IMR-90 (cell line): ENCODE measurements at regions not wholly inside any gene's neighbourhood (a gene's known extent, or its start where the extent isn't known, plus 50 kb on each side); places are given as distances from the start of the nearest gene placed in this dataset.
A peak's percentile ranks its signal among the peaks of the same experiment; 100 is the strongest.

Experiments used
- ATAC-seq: fragments of 200-7000 bp; cut with Tn5 transposase; 2 replicates; pipeline ENCODE4 v1.9.1; 2020; ENCODE audit warnings: low read depth, mild to moderate bottlenecking, moderate library complexity
- BruUV-seq: library from RNA; stranded (reverse); fragments of 400-500 nt; replicated peaks from 2 replicates; lab custom pipeline; 2021; lab: Mats Ljungman, UMichigan
- CTCF ChIA-PET: fragments of 300-600 bp; formaldehyde crosslinking; extraction: SDS; loops from one replicate; lab custom pipeline; 2021; ENCODE audit warnings: antibody characterized with exemption; lab: Yijun Ruan, JAX
- POLR2A ChIA-PET: fragments of 300-600 bp; sonication (Branson Sonifier 250); formaldehyde crosslinking; loops from one replicate; lab custom pipeline; 2022; ENCODE audit warnings: antibody characterized with exemption; ENCODE audit not compliant: unreplicated experiment; lab: Charles Lee
- DNase-seq: peaks from one replicate; pipeline ENCODE4 v3.0.0; 2013
- H2AFZ ChIP-seq: replicated peaks from 2 replicates; pipeline ENCODE3; 2013; ENCODE audit warnings: low read length, mild to moderate bottlenecking; ENCODE audit not compliant: poor library complexity
- H2AK5ac ChIP-seq: 2 replicates; pipeline ENCODE4 v1.6.1; 2013; ENCODE audit warnings: low read depth, low read length, inconsistent platforms
- H2AK9ac ChIP-seq: replicated peaks from 2 replicates; pipeline ENCODE3; 2013; ENCODE audit warnings: mild to moderate bottlenecking, low read depth, low read length, moderate library complexity; ENCODE audit not compliant: poor library complexity
- H2BK120ac ChIP-seq: 2 replicates; pipeline ENCODE4 v1.6.1; 2013; ENCODE audit warnings: low read depth, low read length, inconsistent platforms
- H2BK15ac ChIP-seq: 3 replicates; pipeline ENCODE4 v1.6.1; 2013; ENCODE audit warnings: low read depth, low read length, inconsistent platforms
- H2BK20ac ChIP-seq: 2 replicates; pipeline ENCODE4 v1.6.1; 2013; ENCODE audit warnings: low read depth, mild to moderate bottlenecking, inconsistent platforms, low read length, moderate library complexity
- H2BK5ac ChIP-seq: 2 replicates; pipeline ENCODE4 v1.6.1; 2013; ENCODE audit warnings: mild to moderate bottlenecking, low read depth, low read length, inconsistent platforms; ENCODE audit not compliant: poor library complexity, severe bottlenecking
- H3K14ac ChIP-seq: replicated peaks from 2 replicates; pipeline ENCODE4 v1.6.1; 2013; ENCODE audit warnings: low read depth, low read length, inconsistent platforms
- H3K18ac ChIP-seq: 2 replicates; pipeline ENCODE4 v1.6.1; 2013; ENCODE audit warnings: low read depth, low read length, control low read depth
- H3K23ac ChIP-seq: 2 replicates; pipeline ENCODE4 v1.6.1; 2013; ENCODE audit warnings: low read depth, low read length, inconsistent platforms
- H3K27ac ChIP-seq: 2 replicates; pipeline ENCODE4 v1.5.1; 2013; ENCODE audit warnings: mild to moderate bottlenecking, control low read depth, low read length; ENCODE audit not compliant: insufficient read depth
- H3K27me3 ChIP-seq: 2 replicates; pipeline ENCODE4 v1.6.1; 2013; ENCODE audit warnings: low read length; ENCODE audit not compliant: control insufficient read depth, insufficient read depth
- H3K36me3 ChIP-seq: 2 replicates; pipeline ENCODE4 v1.6.1; 2013; ENCODE audit warnings: low read length, mixed read lengths; ENCODE audit not compliant: control insufficient read depth, insufficient read depth
- H3K4ac ChIP-seq: 2 replicates; pipeline ENCODE4 v1.6.1; 2013; ENCODE audit warnings: low read depth, low read length, inconsistent platforms
- H3K4me1 ChIP-seq: 2 replicates; pipeline ENCODE4 v1.6.1; 2013; ENCODE audit warnings: low read length, mixed read lengths; ENCODE audit not compliant: control insufficient read depth, insufficient read depth
- H3K4me2 ChIP-seq: 2 replicates; pipeline ENCODE4 v1.6.1; 2013; ENCODE audit warnings: low read depth, mild to moderate bottlenecking, control low read depth, low read length, moderate library complexity
- H3K4me3 ChIP-seq: 2 replicates; pipeline ENCODE4 v1.5.1; 2013; ENCODE audit warnings: low read depth, mild to moderate bottlenecking, control low read depth, low read length, moderate library complexity; ENCODE audit not compliant: insufficient read depth
- H3K56ac ChIP-seq: 2 replicates; pipeline ENCODE4 v1.6.1; 2013; ENCODE audit warnings: low read length, inconsistent platforms; ENCODE audit not compliant: insufficient read depth; ENCODE audit errors: extremely low read depth
- H3K79me1 ChIP-seq, 2 experiments: 2 replicates each; pipeline ENCODE4 v1.6.1; 2013; ENCODE audit warnings: low read length in 2 of 2, inconsistent platforms in 1 of 2, low read depth in 1 of 2
- H3K9ac ChIP-seq: 2 replicates; pipeline ENCODE4 v1.6.1; 2013; ENCODE audit warnings: low read depth, low read length, control low read depth
- H3K9me1 ChIP-seq: 2 replicates; pipeline ENCODE4 v1.6.1; 2013; ENCODE audit warnings: low read length, inconsistent platforms; ENCODE audit not compliant: insufficient read depth
- H3K9me3 ChIP-seq: 2 replicates; pipeline ENCODE4 v1.6.1; 2013; ENCODE audit warnings: low read length; ENCODE audit not compliant: control insufficient read depth, insufficient read depth
- H4K20me1 ChIP-seq: 2 replicates; pipeline ENCODE4 v1.6.1; 2013; ENCODE audit warnings: low read length, inconsistent platforms; ENCODE audit not compliant: insufficient read depth
- H4K5ac ChIP-seq: 2 replicates; pipeline ENCODE4 v1.6.1; 2013; ENCODE audit warnings: mild to moderate bottlenecking, low read depth, low read length, control low read depth
- H4K8ac ChIP-seq, 2 experiments: 2 replicates each; pipeline ENCODE4 v1.6.1; 2013; ENCODE audit warnings: low read depth in 2 of 2, low read length in 2 of 2, control low read depth in 1 of 2, inconsistent platforms in 1 of 2
- H4K91ac ChIP-seq: 2 replicates; pipeline ENCODE4 v1.6.1; 2013; ENCODE audit warnings: low read depth, low read length, inconsistent platforms; ENCODE audit not compliant: insufficient read depth
- BHLHE40 ChIP-seq: fragments of 150-350 bp; IDR thresholded peaks from 2 replicates; pipeline ENCODE4 v1.6.1; 2016; ENCODE audit warnings: mild to moderate bottlenecking, low read depth, low read length
- CEBPB ChIP-seq: IDR thresholded peaks from 2 replicates; pipeline ENCODE4 v1.6.1; 2012; ENCODE audit warnings: low read depth, low read length, improper control_type of control experiment
- CHD1 ChIP-seq: IDR thresholded peaks from 2 replicates; pipeline ENCODE4 v1.6.1; 2012; ENCODE audit warnings: low read depth, low read length, improper control_type of control experiment
- FOS ChIP-seq: fragments of 150-350 bp; IDR thresholded peaks from 2 replicates; pipeline ENCODE4 v1.6.1; 2016; ENCODE audit warnings: low read depth, low read length
- MAFK ChIP-seq: IDR thresholded peaks from 2 replicates; pipeline ENCODE4 v1.6.1; 2012; ENCODE audit warnings: low read depth, low read length, improper control_type of control experiment
- MAZ ChIP-seq: IDR thresholded peaks from 2 replicates; pipeline ENCODE4 v1.6.1; 2012; ENCODE audit warnings: low read depth, mild to moderate bottlenecking, low read length, improper control_type of control experiment, moderate library complexity, borderline replicate concordance
- MXI1 ChIP-seq: IDR thresholded peaks from 2 replicates; pipeline ENCODE4 v1.6.1; 2012; ENCODE audit warnings: low read depth, mild to moderate bottlenecking, low read length, moderate library complexity, borderline replicate concordance
- NFE2L2 ChIP-seq: fragments of 150-350 bp; IDR thresholded peaks from 2 replicates; pipeline ENCODE4 v1.6.1; 2016; ENCODE audit warnings: low read depth, mild to moderate bottlenecking, low read length
- POLR2A ChIP-seq: IDR thresholded peaks from 2 replicates; pipeline ENCODE4 v1.6.1; 2012; ENCODE audit warnings: mild to moderate bottlenecking, low read depth, low read length
- RAD21 ChIP-seq: IDR thresholded peaks from 2 replicates; pipeline ENCODE4 v1.6.1; 2012; ENCODE audit warnings: low read length, improper control_type of control experiment
- RCOR1 ChIP-seq: IDR thresholded peaks from 2 replicates; pipeline ENCODE4 v1.6.1; 2012; ENCODE audit warnings: mild to moderate bottlenecking, low read length, improper control_type of control experiment; ENCODE audit not compliant: insufficient replicate concordance
- RFX5 ChIP-seq: IDR thresholded peaks from 2 replicates; pipeline ENCODE4 v1.8.0; 2012; ENCODE audit warnings: low read depth, mild to moderate bottlenecking, low read length, moderate library complexity
- SMC3 ChIP-seq: fragments of 150-350 bp; IDR thresholded peaks from 2 replicates; pipeline ENCODE4 v1.6.1; 2016; ENCODE audit warnings: low read depth, mild to moderate bottlenecking, antibody characterized with exemption, low read length, moderate library complexity
- WGBS, 2 experiments: methylation state at CpG; one replicate each; pipeline versions ENCODE4 v1.1.5 to v1.1.7; 2013; ENCODE audit warnings: missing lambda C conversion rate in 2 of 2; ENCODE audit not compliant: insufficient read length in 1 of 2; ENCODE audit errors: extremely low coverage in 2 of 2; 5-methylcytosine and 5-hydroxymethylcytosine counted together
- dilution Hi-C: fragments of 300-500 bp; cut with HindIII; formaldehyde crosslinking; loops from one replicate; pipeline ENCODE4 v1.14.3; 2018; ENCODE audit warnings: low sequenced_read_pairs; ENCODE audit not compliant: unreplicated experiment
- in situ Hi-C: fragments of 300-500 bp; cut with MboI; formaldehyde crosslinking; loops from 3 replicates; pipeline ENCODE4 v1.14.3; 2019; ENCODE audit warnings: low sequenced_read_pairs, inconsistent platforms, mixed read lengths
- intact Hi-C: fragments of 100-400 bp; cut with micrococcal nuclease; formaldehyde crosslinking; loops from 2 replicates; pipeline ENCODE4 v1.10.0; 2022
- TF ChIP-seq, protein P1 (sequence below): fragments of 150-350 bp; IDR thresholded peaks from 2 replicates; pipeline ENCODE4 v1.6.1; 2017; ENCODE audit warnings: mild to moderate bottlenecking, antibody characterized with exemption, low read length, low read depth
- TF ChIP-seq, protein P2 (sequence below): conservative IDR thresholded peaks from 2 replicates; pipeline ENCODE4 v1.5.1; 2012; ENCODE audit warnings: mild to moderate bottlenecking, low read depth, low read length, improper control_type of control experiment
- TF ChIP-seq, protein P3 (sequence below): fragments of 150-350 bp; IDR thresholded peaks from 2 replicates; pipeline ENCODE4 v1.6.1; 2016; ENCODE audit warnings: low read depth, mild to moderate bottlenecking, low read length, moderate library complexity, borderline replicate concordance

DNA sequence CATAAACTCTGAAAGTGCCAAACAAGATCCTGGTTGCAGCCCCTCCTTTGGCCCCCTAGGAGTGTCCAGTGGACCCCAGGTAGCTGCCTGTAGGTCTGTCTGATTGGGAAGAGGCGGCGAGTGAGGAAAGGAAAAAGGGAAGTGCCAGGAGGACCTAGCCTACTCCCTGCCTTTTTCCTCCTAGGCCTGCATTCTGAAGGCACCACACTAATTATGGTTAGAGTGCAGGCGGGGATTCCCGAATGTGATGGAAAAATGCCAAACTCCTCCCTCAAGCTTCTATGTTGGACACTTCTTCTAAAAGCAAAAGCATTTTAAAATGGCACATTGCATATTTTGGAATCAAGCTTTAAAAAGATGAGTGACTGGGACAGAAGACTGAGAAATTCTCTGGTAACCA, 83.2 kb upstream of the SMIM15 start:
- intact Hi-C loops = no loop called here
- DNase-seq = peak; percentile 43
- ChIA-PET CTCF (no interaction called here), POLR2A (no interaction called here)
- Histone ChIP-seq H2BK120ac (no peak overlapping the region), H2BK20ac (no peak overlapping the region), H4K5ac (no peak overlapping the region), H4K91ac (no peak overlapping the region), H3K27me3 (no peaks in the 10 kb centered on the region), H3K56ac (no peak overlapping the region), H3K4me3 (no peak overlapping the region), H3K18ac (no peak overlapping the region), H2AK9ac (no peak overlapping the region), H3K4ac (no peak overlapping the region), H4K20me1 (no peaks in the 10 kb centered on the region), H4K8ac (no peak overlapping the region), H3K79me1 (no peaks in the 10 kb centered on the region), H3K9ac (no peak overlapping the region), H3K9me3 (no peaks in the 10 kb centered on the region), H3K23ac (no peak overlapping the region), H3K14ac (no peak overlapping the region), H2BK5ac (no peak overlapping the region), H3K9me1 (no peaks in the 10 kb centered on the region; the same call in 1 of the 2 replicates), H3K4me1 (0 out of 2 replicates have a peak, but pooled peaks cover 3% of the 10 kb centered on the region), H2AK5ac (no peak overlapping the region), H3K27ac (no peak overlapping the region), H3K4me2 (no peak overlapping the region), H3K36me3 (no peaks in the 10 kb centered on the region), H2BK15ac (no peak overlapping the region), H2AFZ (peak overlapping the region; percentile 54)
- no CpG with 5 or more reads among the region's 4 CpGs for WGBS, 2 experiments
- dilution Hi-C loops = no loop called here
- TF ChIP-seq MAFK (no peak), POLR2A (no peak), BHLHE40 (no peak), SMC3 (no peak), RCOR1 (no peak), MAZ (no peak), CEBPB (no peak), MXI1 (no peak), RFX5 (no peak), FOS (no peak), CHD1 (no peak), RAD21 (no peak), NFE2L2 (no peak)
- TF ChIP-seq, protein P1, sequence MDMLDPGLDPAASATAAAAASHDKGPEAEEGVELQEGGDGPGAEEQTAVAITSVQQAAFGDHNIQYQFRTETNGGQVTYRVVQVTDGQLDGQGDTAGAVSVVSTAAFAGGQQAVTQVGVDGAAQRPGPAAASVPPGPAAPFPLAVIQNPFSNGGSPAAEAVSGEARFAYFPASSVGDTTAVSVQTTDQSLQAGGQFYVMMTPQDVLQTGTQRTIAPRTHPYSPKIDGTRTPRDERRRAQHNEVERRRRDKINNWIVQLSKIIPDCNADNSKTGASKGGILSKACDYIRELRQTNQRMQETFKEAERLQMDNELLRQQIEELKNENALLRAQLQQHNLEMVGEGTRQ = no peak
- TF ChIP-seq, protein P2, sequence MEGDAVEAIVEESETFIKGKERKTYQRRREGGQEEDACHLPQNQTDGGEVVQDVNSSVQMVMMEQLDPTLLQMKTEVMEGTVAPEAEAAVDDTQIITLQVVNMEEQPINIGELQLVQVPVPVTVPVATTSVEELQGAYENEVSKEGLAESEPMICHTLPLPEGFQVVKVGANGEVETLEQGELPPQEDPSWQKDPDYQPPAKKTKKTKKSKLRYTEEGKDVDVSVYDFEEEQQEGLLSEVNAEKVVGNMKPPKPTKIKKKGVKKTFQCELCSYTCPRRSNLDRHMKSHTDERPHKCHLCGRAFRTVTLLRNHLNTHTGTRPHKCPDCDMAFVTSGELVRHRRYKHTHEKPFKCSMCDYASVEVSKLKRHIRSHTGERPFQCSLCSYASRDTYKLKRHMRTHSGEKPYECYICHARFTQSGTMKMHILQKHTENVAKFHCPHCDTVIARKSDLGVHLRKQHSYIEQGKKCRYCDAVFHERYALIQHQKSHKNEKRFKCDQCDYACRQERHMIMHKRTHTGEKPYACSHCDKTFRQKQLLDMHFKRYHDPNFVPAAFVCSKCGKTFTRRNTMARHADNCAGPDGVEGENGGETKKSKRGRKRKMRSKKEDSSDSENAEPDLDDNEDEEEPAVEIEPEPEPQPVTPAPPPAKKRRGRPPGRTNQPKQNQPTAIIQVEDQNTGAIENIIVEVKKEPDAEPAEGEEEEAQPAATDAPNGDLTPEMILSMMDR = no peak
- TF ChIP-seq, protein P3, sequence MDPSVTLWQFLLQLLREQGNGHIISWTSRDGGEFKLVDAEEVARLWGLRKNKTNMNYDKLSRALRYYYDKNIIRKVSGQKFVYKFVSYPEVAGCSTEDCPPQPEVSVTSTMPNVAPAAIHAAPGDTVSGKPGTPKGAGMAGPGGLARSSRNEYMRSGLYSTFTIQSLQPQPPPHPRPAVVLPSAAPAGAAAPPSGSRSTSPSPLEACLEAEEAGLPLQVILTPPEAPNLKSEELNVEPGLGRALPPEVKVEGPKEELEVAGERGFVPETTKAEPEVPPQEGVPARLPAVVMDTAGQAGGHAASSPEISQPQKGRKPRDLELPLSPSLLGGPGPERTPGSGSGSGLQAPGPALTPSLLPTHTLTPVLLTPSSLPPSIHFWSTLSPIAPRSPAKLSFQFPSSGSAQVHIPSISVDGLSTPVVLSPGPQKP = no peak
- BruUV-seq = no TSS peak
- no peak; the same call in 1 of the 2 replicates for ATAC-seq
- in situ Hi-C loops = no loop called here
